ENCODE measurements at regions not wholly inside any gene's neighbourhood (a gene's known extent, or its start where the extent isn't known, plus 50 kb on each side); places are given as distances from the start of the nearest gene placed in this dataset.

GRCh38 chr11:127631974-127632373 is 631.4 kb upstream of the KIRREL3 start:
- CTCF ChIA-PET: no interaction called here
- Mint-ChIP-seq H3K27ac (no peak overlapping the region), H3K27me3 (ENCODE audit: low read depth) (no peaks in the 10 kb centered on the region), H3K9me3 (ENCODE audit: insufficient read depth) (no peaks in the 10 kb centered on the region), H3K4me3 (no peak overlapping the region), H3K36me3 (ENCODE audit: low read depth) (no peaks in the 10 kb centered on the region), H3K4me1 (ENCODE audit: low read depth) (no peaks in the 10 kb centered on the region)
- DNase-seq (no peak), ATAC-seq (no peak)
- POLR2A ChIA-PET: no interaction called here

- ChIA-PET CTCF (no interaction called here), POLR2A (no interaction called here)
- H3K4me3 Mint-ChIP-seq: no peak overlapping the region
- DNase-seq: no peak
- H3K36me3 Mint-ChIP-seq (ENCODE audit: low read depth): no peaks in the 10 kb centered on the region
- ATAC-seq: no peak
- H3K27me3 Mint-ChIP-seq (ENCODE audit: low read depth): no peaks in the 10 kb centered on the region
- no peak overlapping the region for H3K27ac Mint-ChIP-seq
- no peaks in the 10 kb centered on the region for H3K4me1 Mint-ChIP-seq (ENCODE audit: low read depth)
- no peaks in the 10 kb centered on the region for H3K9me3 Mint-ChIP-seq (ENCODE audit: insufficient read depth)
These were observed 628.6 kb upstream of the KIRREL3 start for GRCh38 chr11:127629200-127629599.

- CTCF ChIA-PET: no interaction called here
- ATAC-seq (no peak), DNase-seq (no peak)
- Mint-ChIP-seq H3K27me3 (ENCODE audit: low read depth) (no peaks in the 10 kb centered on the region), H3K27ac (no peak overlapping the region), H3K4me3 (no peak overlapping the region), H3K36me3 (ENCODE audit: low read depth) (no peaks in the 10 kb centered on the region), H3K4me1 (ENCODE audit: low read depth) (no peaks in the 10 kb centered on the region), H3K9me3 (ENCODE audit: insufficient read depth) (no peaks in the 10 kb centered on the region)
- POLR2A ChIA-PET: no interaction called here
These were observed 627.9 kb upstream of the KIRREL3 start for GRCh38 chr11:127628458-127628785.

GRCh38 chr11:127627629-127628457 is 627.3 kb upstream of the KIRREL3 start:
- ChIA-PET CTCF (no interaction called here), POLR2A (no interaction called here)
- ATAC-seq (no peak), DNase-seq (no peak)
- H3K27me3 Mint-ChIP-seq (ENCODE audit: low read depth): no peaks in the 10 kb centered on the region
- no peaks in the 10 kb centered on the region for H3K36me3 Mint-ChIP-seq (ENCODE audit: low read depth)
- H3K9me3 Mint-ChIP-seq (ENCODE audit: insufficient read depth): no peaks in the 10 kb centered on the region
- H3K4me1 Mint-ChIP-seq (ENCODE audit: low read depth): no peaks in the 10 kb centered on the region
- H3K27ac Mint-ChIP-seq: no peak overlapping the region
- H3K4me3 Mint-ChIP-seq: no peak overlapping the region

- Mint-ChIP-seq H3K27me3 (ENCODE audit: low read depth) (no peaks in the 10 kb centered on the region), H3K4me3 (no peak overlapping the region), H3K9me3 (ENCODE audit: insufficient read depth) (no peaks in the 10 kb centered on the region), H3K27ac (no peak overlapping the region), H3K4me1 (ENCODE audit: low read depth) (no peaks in the 10 kb centered on the region), H3K36me3 (ENCODE audit: low read depth) (no peaks in the 10 kb centered on the region)
- DNase-seq: no peak
- POLR2A ChIA-PET: no interaction called here
- no peak for ATAC-seq
- CTCF ChIA-PET: no interaction called here
These were observed 626.6 kb upstream of the KIRREL3 start for GRCh38 chr11:127627204-127627603.

GRCh38 chr11:127625402-127625801 is 624.8 kb upstream of the KIRREL3 start:
- Mint-ChIP-seq H3K27me3 (ENCODE audit: low read depth) (no peaks in the 10 kb centered on the region), H3K27ac (no peak overlapping the region), H3K36me3 (ENCODE audit: low read depth) (no peaks in the 10 kb centered on the region), H3K4me3 (no peak overlapping the region), H3K9me3 (ENCODE audit: insufficient read depth) (no peaks in the 10 kb centered on the region), H3K4me1 (ENCODE audit: low read depth) (no peaks in the 10 kb centered on the region)
- ChIA-PET POLR2A (no interaction called here), CTCF (no interaction called here)
- no peak for DNase-seq
- ATAC-seq: no peak

GRCh38 chr11:127624306-127624856 is 623.8 kb upstream of the KIRREL3 start:
- no peaks in the 10 kb centered on the region for H3K27me3 Mint-ChIP-seq (ENCODE audit: low read depth)
- no peak for ATAC-seq
- no peaks in the 10 kb centered on the region for H3K9me3 Mint-ChIP-seq (ENCODE audit: insufficient read depth)
- H3K4me1 Mint-ChIP-seq (ENCODE audit: low read depth): no peaks in the 10 kb centered on the region
- H3K4me3 Mint-ChIP-seq: no peak overlapping the region
- ChIA-PET POLR2A (no interaction called here), CTCF (no interaction called here)
- no peak for DNase-seq
- no peaks in the 10 kb centered on the region for H3K36me3 Mint-ChIP-seq (ENCODE audit: low read depth)
- H3K27ac Mint-ChIP-seq: no peak overlapping the region

- ChIA-PET CTCF (no interaction called here), POLR2A (no interaction called here)
- Mint-ChIP-seq H3K4me3 (no peak overlapping the region), H3K27me3 (ENCODE audit: low read depth) (no peaks in the 10 kb centered on the region), H3K36me3 (ENCODE audit: low read depth) (no peaks in the 10 kb centered on the region), H3K9me3 (ENCODE audit: insufficient read depth) (no peaks in the 10 kb centered on the region), H3K27ac (no peak overlapping the region), H3K4me1 (ENCODE audit: low read depth) (no peaks in the 10 kb centered on the region)
- no peak for ATAC-seq
- no peak for DNase-seq
These were observed 622.1 kb upstream of the KIRREL3 start for GRCh38 chr11:127622686-127623085.

GRCh38 chr11:127620671-127621070 is 620.1 kb upstream of the KIRREL3 start:
- H3K36me3 Mint-ChIP-seq (ENCODE audit: low read depth): no peaks in the 10 kb centered on the region
- CTCF ChIA-PET: no interaction called here
- H3K9me3 Mint-ChIP-seq (ENCODE audit: insufficient read depth): no peaks in the 10 kb centered on the region
- DNase-seq: no peak
- no peaks in the 10 kb centered on the region for H3K27me3 Mint-ChIP-seq (ENCODE audit: low read depth)
- no peak for ATAC-seq
- no peak overlapping the region for H3K4me3 Mint-ChIP-seq
- H3K27ac Mint-ChIP-seq: no peak overlapping the region
- H3K4me1 Mint-ChIP-seq (ENCODE audit: low read depth): no peaks in the 10 kb centered on the region
- POLR2A ChIA-PET: no interaction called here

GRCh38 chr11:127619946-127620345 is 619.4 kb upstream of the KIRREL3 start:
- DNase-seq: no peak
- Mint-ChIP-seq H3K36me3 (ENCODE audit: low read depth) (no peaks in the 10 kb centered on the region), H3K4me1 (ENCODE audit: low read depth) (no peaks in the 10 kb centered on the region), H3K27me3 (ENCODE audit: low read depth) (no peaks in the 10 kb centered on the region), H3K9me3 (ENCODE audit: insufficient read depth) (no peaks in the 10 kb centered on the region), H3K27ac (no peak overlapping the region), H3K4me3 (no peak overlapping the region)
- no peak for ATAC-seq
- POLR2A ChIA-PET: no interaction called here
- CTCF ChIA-PET: no interaction called here

- POLR2A ChIA-PET: no interaction called here
- no peak overlapping the region for H3K27ac Mint-ChIP-seq
- no peaks in the 10 kb centered on the region for H3K27me3 Mint-ChIP-seq (ENCODE audit: low read depth)
- H3K9me3 Mint-ChIP-seq (ENCODE audit: insufficient read depth): no peaks in the 10 kb centered on the region
- ATAC-seq (no peak), DNase-seq (no peak)
- CTCF ChIA-PET: no interaction called here
- H3K4me3 Mint-ChIP-seq: no peak overlapping the region
- H3K4me1 Mint-ChIP-seq (ENCODE audit: low read depth): no peaks in the 10 kb centered on the region
- H3K36me3 Mint-ChIP-seq (ENCODE audit: low read depth): no peaks in the 10 kb centered on the region
These were observed 618.2 kb upstream of the KIRREL3 start for GRCh38 chr11:127618721-127619120.

GRCh38 chr11:127616158-127616557 is 615.6 kb upstream of the KIRREL3 start:
- DNase-seq (no peak), ATAC-seq (no peak)
- Mint-ChIP-seq H3K4me1 (ENCODE audit: low read depth) (no peaks in the 10 kb centered on the region), H3K9me3 (ENCODE audit: insufficient read depth) (no peaks in the 10 kb centered on the region), H3K27ac (no peak overlapping the region), H3K4me3 (no peak overlapping the region), H3K27me3 (ENCODE audit: low read depth) (no peaks in the 10 kb centered on the region), H3K36me3 (ENCODE audit: low read depth) (no peaks in the 10 kb centered on the region)
- POLR2A ChIA-PET: no interaction called here
- CTCF ChIA-PET: no interaction called here

GRCh38 chr11:127612607-127613006 is 612.0 kb upstream of the KIRREL3 start:
- ChIA-PET POLR2A (no interaction called here), CTCF (no interaction called here)
- Mint-ChIP-seq H3K9me3 (ENCODE audit: insufficient read depth) (no peaks in the 10 kb centered on the region), H3K4me1 (ENCODE audit: low read depth) (no peaks in the 10 kb centered on the region), H3K27ac (no peak overlapping the region), H3K36me3 (ENCODE audit: low read depth) (no peaks in the 10 kb centered on the region), H3K4me3 (no peak overlapping the region), H3K27me3 (ENCODE audit: low read depth) (no peaks in the 10 kb centered on the region)
- DNase-seq (no peak), ATAC-seq (no peak)

Data from activated CD8-positive, alpha-beta T cell treated with anti-CD3 and anti-CD28 coated beads, Interleukin-2, amount 10 ng/mL, durations not matched to agents 7 days and 5 days (primary cell).